ENCODE measurements at regions not wholly inside any gene's neighbourhood (a gene's known extent, or its start where the extent isn't known, plus 50 kb on each side); places are given as distances from the start of the nearest gene placed in this dataset.

DNA sequence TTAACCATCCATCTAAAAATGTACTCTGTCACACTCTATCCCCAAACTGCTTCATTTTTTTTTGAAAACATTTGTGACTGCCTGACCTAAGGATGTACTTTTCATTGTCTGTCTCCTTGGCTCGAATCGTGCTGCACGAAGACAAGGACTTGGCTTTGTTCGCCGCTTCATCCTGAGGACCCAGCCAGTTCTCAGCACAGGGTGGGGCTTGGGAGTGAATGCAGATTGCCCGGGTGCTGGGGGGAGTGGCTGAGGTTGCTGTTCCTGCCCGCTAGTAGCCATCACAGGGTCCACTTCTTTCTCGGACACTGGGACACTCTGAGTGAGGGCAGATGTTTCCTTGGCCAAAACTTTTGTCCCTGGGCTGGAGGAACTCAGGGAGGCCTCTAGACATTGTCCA is 70.1 kb upstream of the CLCN4 start:
- H3K36me3 ChIP-seq (ENCODE audit: control insufficient read depth, insufficient read depth, low read length) = peaks cover under 1% of the 10 kb centered on the region
- no peak overlapping the region for H3K56ac ChIP-seq (ENCODE audit: extremely low read depth, insufficient read depth, low read length)
- WGBS, 2 experiments (ENCODE audit: extremely low coverage in 2 of 2, insufficient read length in 1 of 2) = 93% methylated on average over 3 of the region's 8 CpGs; no CpG with 5 or more reads in 1 of the 2 experiments
- H2BK120ac ChIP-seq (ENCODE audit: low read depth, low read length) = no peak overlapping the region
- H3K9me1 ChIP-seq (ENCODE audit: insufficient read depth, low read length) = peaks cover 15% of the 10 kb centered on the region
- ChIA-PET POLR2A (ENCODE audit: unreplicated experiment) (no interaction called here), CTCF (no interaction called here)
- no peak overlapping the region for H2BK20ac ChIP-seq (ENCODE audit: low read depth, low read length)
- H2AK5ac ChIP-seq (ENCODE audit: low read depth, low read length) = no peak overlapping the region
- no peaks in the 10 kb centered on the region for H3K27me3 ChIP-seq (ENCODE audit: control insufficient read depth, insufficient read depth, low read length)
- in situ Hi-C loops (cut with MboI; ENCODE audit: low sequenced_read_pairs) = no loop called here
- DNase-seq (no peak), ATAC-seq (ENCODE audit: low read depth) (no peak)
- no peak overlapping the region for H2BK15ac ChIP-seq (ENCODE audit: low read depth, low read length)
- no peak overlapping the region for H4K91ac ChIP-seq (ENCODE audit: insufficient read depth, low read depth, low read length)
- intact Hi-C loops (cut with micrococcal nuclease) = no loop called here
- H3K9ac ChIP-seq (ENCODE audit: low read depth, low read length) = no peak overlapping the region
- TF ChIP-seq NFE2L2 (IDR thresholded peaks at IDR 0.05; ENCODE audit: low read depth, low read length) = no peak
- no peak for TF ChIP-seq MAFK (IDR thresholded peaks at IDR 0.05; ENCODE audit: low read depth, low read length)
- no peak for TF ChIP-seq CHD1 (IDR thresholded peaks at IDR 0.05; ENCODE audit: low read depth, low read length)
- no peak for TF ChIP-seq USF2 (IDR thresholded peaks at IDR 0.05; ENCODE audit: low read depth, low read length)
- no peak for TF ChIP-seq RCOR1 (IDR thresholded peaks at IDR 0.05; ENCODE audit: insufficient replicate concordance, low read length)
- TF ChIP-seq SMC3 (IDR thresholded peaks at IDR 0.05; ENCODE audit: low read depth, low read length) = no peak
- no peak for TF ChIP-seq FOS (IDR thresholded peaks at IDR 0.05; ENCODE audit: low read depth, low read length)
- TF ChIP-seq RAD21 (IDR thresholded peaks at IDR 0.05; ENCODE audit: low read length) = no peak
- no peak for TF ChIP-seq CEBPB (IDR thresholded peaks at IDR 0.05; ENCODE audit: low read depth, low read length)
- no peak for TF ChIP-seq MXI1 (IDR thresholded peaks at IDR 0.05; ENCODE audit: borderline replicate concordance, low read depth, low read length)
- no peak for TF ChIP-seq POLR2A (IDR thresholded peaks at IDR 0.05; ENCODE audit: low read depth, low read length)
- TF ChIP-seq RFX5 (IDR thresholded peaks at IDR 0.05; ENCODE audit: low read depth, low read length) = no peak
- TF ChIP-seq CTCF (conservative IDR thresholded peaks at IDR 0.05; ENCODE audit: low read depth, low read length) = no peak
- no peak for TF ChIP-seq ELK1 (IDR thresholded peaks at IDR 0.05; ENCODE audit: borderline replicate concordance, low read depth, low read length)
- TF ChIP-seq BHLHE40 (IDR thresholded peaks at IDR 0.05; ENCODE audit: low read depth, low read length) = no peak
- no peak for TF ChIP-seq MAZ (IDR thresholded peaks at IDR 0.05; ENCODE audit: borderline replicate concordance, low read depth, low read length)
- H3K4me1 ChIP-seq (ENCODE audit: control insufficient read depth, insufficient read depth, low read length) = peaks cover 11% of the 10 kb centered on the region
- H3K27ac ChIP-seq (ENCODE audit: insufficient read depth, low read length) = no peak overlapping the region
- peaks cover 6 to 48% of the 10 kb centered on the region in 2 experiments for H3K79me1 ChIP-seq (ENCODE audit: low read depth in 1 of 2, low read length in 2 of 2)
- no peak overlapping the region for H3K4me3 ChIP-seq (ENCODE audit: insufficient read depth, low read depth, low read length)
- H3K4me2 ChIP-seq (ENCODE audit: low read depth, low read length) = no peak overlapping the region
- H3K9me3 ChIP-seq (ENCODE audit: control insufficient read depth, insufficient read depth, low read length) = no peaks in the 10 kb centered on the region
- no peak overlapping the region for H3K14ac ChIP-seq (replicated peaks; ENCODE audit: low read depth, low read length)
- H3K4ac ChIP-seq (ENCODE audit: low read depth, low read length) = no peak overlapping the region
- H3K23ac ChIP-seq (ENCODE audit: low read depth, low read length) = no peak overlapping the region
- H2BK5ac ChIP-seq (ENCODE audit: low read depth, low read length, poor library complexity, severe bottlenecking) = no peak overlapping the region
- no peak overlapping the region for H4K5ac ChIP-seq (ENCODE audit: low read depth, low read length)
- H3K18ac ChIP-seq (ENCODE audit: low read depth, low read length) = no peak overlapping the region
- no TSS peak for BruUV-seq (replicated peaks)
- dilution Hi-C loops (cut with HindIII; ENCODE audit: low sequenced_read_pairs, unreplicated experiment) = no loop called here
- H2AK9ac ChIP-seq (replicated peaks; ENCODE audit: low read depth, low read length, poor library complexity) = no peak overlapping the region
- no peak overlapping the region for H2AFZ ChIP-seq (replicated peaks; ENCODE audit: low read length, poor library complexity)
- no peak overlapping the region for H4K8ac ChIP-seq (ENCODE audit: low read depth in 2 of 2, low read length in 2 of 2)
- peaks cover 25% of the 10 kb centered on the region for H4K20me1 ChIP-seq (ENCODE audit: insufficient read depth, low read length)

All from IMR-90 (cell line).